OCI-LY1 (cell line): ENCODE measurements at regions not wholly inside any gene's neighbourhood (a gene's known extent, or its start where the extent isn't known, plus 50 kb on each side); places are given as distances from the start of the nearest gene placed in this dataset.

Experiments used
- H2AFZ ChIP-seq: fragments of 200-600 bp; sonication (generic), shearing (Covaris generic); 2 replicates; pipeline ENCODE4 v1.6.0; 2014; ENCODE audit warnings: antibody characterized with exemption, mild to moderate bottlenecking, low read length
- H3F3A ChIP-seq: fragments of 200-600 bp; sonication (generic), shearing (Covaris generic); 2 replicates; pipeline ENCODE4 v1.6.0; 2014; ENCODE audit warnings: mild to moderate bottlenecking, antibody characterized with exemption, low read length, moderate library complexity; ENCODE audit not compliant: insufficient read depth
- H3K27ac ChIP-seq: fragments of 200-600 bp; sonication (generic); 2 replicates; pipeline ENCODE4 v1.5.1; 2014; ENCODE audit warnings: low read length, mixed run types, mild to moderate bottlenecking, low read depth; ENCODE audit not compliant: poor library complexity, severe bottlenecking
- H3K27me3 ChIP-seq: fragments of 200-600 bp; sonication (generic); 2 replicates; pipeline ENCODE4 v1.6.0; 2014; ENCODE audit warnings: antibody characterized with exemption, mild to moderate bottlenecking, low read length, moderate library complexity; ENCODE audit not compliant: insufficient read depth
- H3K36me3 ChIP-seq: fragments of 200-600 bp; sonication (generic); 2 replicates; pipeline ENCODE4 v1.6.1; 2014; ENCODE audit warnings: mild to moderate bottlenecking, antibody characterized with exemption, low read length, moderate library complexity, mixed read lengths; ENCODE audit not compliant: insufficient read depth
- H3K4me1 ChIP-seq: fragments of 200-600 bp; sonication (generic); 2 replicates; pipeline ENCODE4 v1.5.1; 2014; ENCODE audit warnings: mild to moderate bottlenecking, low read length, moderate library complexity; ENCODE audit not compliant: insufficient read depth, severe bottlenecking
- H3K4me2 ChIP-seq: fragments of 200-600 bp; sonication (generic), shearing (Covaris generic); 2 replicates; pipeline ENCODE4 v1.6.1; 2014; ENCODE audit warnings: low read length
- H3K4me3 ChIP-seq: fragments of 200-600 bp; sonication (generic); 2 replicates; pipeline ENCODE4 v1.5.1; 2014; ENCODE audit warnings: low read length, low read depth, mild to moderate bottlenecking, mixed read lengths; ENCODE audit not compliant: poor library complexity, severe bottlenecking
- H3K79me2 ChIP-seq: fragments of 200-600 bp; shearing (Covaris generic); 2 replicates; pipeline ENCODE4 v1.6.1; 2016; ENCODE audit warnings: mixed run types, low read length, mixed read lengths; ENCODE audit not compliant: insufficient read depth
- H3K9ac ChIP-seq: fragments of 200-600 bp; sonication (generic), shearing (Covaris generic); 2 replicates; pipeline ENCODE4 v1.6.1; 2014; ENCODE audit warnings: mild to moderate bottlenecking, low read length, mixed read lengths
- H3K9me2 ChIP-seq: fragments of 200-600 bp; sonication (generic), shearing (Covaris generic); 2 replicates; pipeline ENCODE4 v1.6.1; 2014; ENCODE audit warnings: low read depth, mild to moderate bottlenecking, low read length, mixed read lengths
- H3K9me3 ChIP-seq: fragments of 200-600 bp; shearing (Covaris generic); 2 replicates; pipeline ENCODE4 v1.6.1; 2014; ENCODE audit warnings: low read length, mixed read lengths
- H4K20me1 ChIP-seq: fragments of 200-600 bp; sonication (generic), shearing (Covaris generic); 2 replicates; pipeline ENCODE4 v1.6.0; 2016; ENCODE audit warnings: mild to moderate bottlenecking, low read length; ENCODE audit not compliant: insufficient read depth
- CTCF ChIP-seq: fragments of 200-600 bp; sonication (generic), shearing (Covaris generic); IDR thresholded peaks from 2 replicates; pipeline ENCODE4 v1.5.1; 2017; ENCODE audit warnings: mild to moderate bottlenecking, antibody characterized with exemption, low read length, moderate library complexity, mixed read lengths
- EZH2 ChIP-seq: fragments of 200-600 bp; sonication (generic), shearing (Covaris generic); IDR thresholded peaks from 2 replicates; pipeline ENCODE4 v1.8.0; 2017; ENCODE audit warnings: borderline replicate concordance, mixed run types, mild to moderate bottlenecking, antibody characterized with exemption, low read length, moderate library complexity, mixed read lengths

GRCh38 chr10:3868271-3868664, 83.3 kb upstream of the KLF6 start:
- Histone ChIP-seq H3K36me3 (no peaks in the 10 kb centered on the region), H3K9ac (no peak overlapping the region), H2AFZ (no peak overlapping the region), H3K79me2 (no peaks in the 10 kb centered on the region), H3K9me2 (no peaks in the 10 kb centered on the region), H3K27me3 (no peaks in the 10 kb centered on the region; the same call in 1 of the 2 replicates), H3F3A (no peaks in the 10 kb centered on the region), H3K9me3 (no peaks in the 10 kb centered on the region), H3K4me1 (no peaks in the 10 kb centered on the region), H3K4me2 (no peak overlapping the region), H3K27ac (no peak overlapping the region), H3K4me3 (no peak overlapping the region), H4K20me1 (no peaks in the 10 kb centered on the region)
- TF ChIP-seq EZH2 = no peak
- no peak for TF ChIP-seq CTCF

GRCh38 chr10:3867454-3868270, 82.7 kb upstream of the KLF6 start:
- no peaks in the 10 kb centered on the region for H3K79me2 ChIP-seq
- no peak overlapping the region for H3K4me2 ChIP-seq
- H2AFZ ChIP-seq = no peak overlapping the region
- H3K27ac ChIP-seq = no peak overlapping the region
- no peaks in the 10 kb centered on the region for H3K4me1 ChIP-seq
- H3K9me3 ChIP-seq = no peaks in the 10 kb centered on the region
- H3K9ac ChIP-seq = no peak overlapping the region
- no peak for TF ChIP-seq EZH2
- TF ChIP-seq CTCF = no peak
- H3K4me3 ChIP-seq = no peak overlapping the region
- no peaks in the 10 kb centered on the region for H3K36me3 ChIP-seq
- no peaks in the 10 kb centered on the region for H3K9me2 ChIP-seq
- no peaks in the 10 kb centered on the region; the same call in 1 of the 2 replicates for H3K27me3 ChIP-seq
- H3F3A ChIP-seq = no peaks in the 10 kb centered on the region
- H4K20me1 ChIP-seq = no peaks in the 10 kb centered on the region

GRCh38 chr10:3866332-3866731, 81.3 kb upstream of the KLF6 start:
- H3K36me3 ChIP-seq = no peaks in the 10 kb centered on the region
- no peaks in the 10 kb centered on the region for H3K79me2 ChIP-seq
- no peaks in the 10 kb centered on the region for H3F3A ChIP-seq
- H3K9ac ChIP-seq = no peak overlapping the region
- no peaks in the 10 kb centered on the region; the same call in 1 of the 2 replicates for H3K27me3 ChIP-seq
- H4K20me1 ChIP-seq = no peaks in the 10 kb centered on the region
- TF ChIP-seq EZH2 (no peak), CTCF (no peak)
- no peak overlapping the region for H2AFZ ChIP-seq
- H3K27ac ChIP-seq = no peak overlapping the region
- no peaks in the 10 kb centered on the region for H3K4me1 ChIP-seq
- H3K9me2 ChIP-seq = no peaks in the 10 kb centered on the region
- H3K4me2 ChIP-seq = no peak overlapping the region
- H3K9me3 ChIP-seq = no peaks in the 10 kb centered on the region
- no peak overlapping the region for H3K4me3 ChIP-seq
